ENCODE measurements at regions not wholly inside any gene's neighbourhood (a gene's known extent, or its start where the extent isn't known, plus 50 kb on each side); places are given as distances from the start of the nearest gene placed in this dataset.

GRCh38 chr7:153920126-153920525, 132.1 kb upstream of the DPP6 start:
- WGBS (ENCODE audit: insufficient coverage), result 91% methylated on average over 3 of the region's 5 CpGs
- DNase-seq (no peak), ATAC-seq (replicated peaks in 1 of 4) (no peak)
- no peaks in the 10 kb centered on the region for H3K36me3 Mint-ChIP-seq
- H3K27me3 Mint-ChIP-seq, result no peaks in the 10 kb centered on the region
- H3K36me3 ChIP-seq (ENCODE audit: control insufficient read depth in 2 of 2, extremely low read depth in 1 of 2, insufficient read depth in 1 of 2, low read length in 1 of 2), result no peaks in the 10 kb centered on the region
- no peak overlapping the region for H3K4me3 Mint-ChIP-seq
- no peak overlapping the region for H3K27ac Mint-ChIP-seq
- no peaks in the 10 kb centered on the region for H3K4me1 Mint-ChIP-seq
- H3K27me3 ChIP-seq (replicated peaks in 1 of 2; ENCODE audit: control insufficient read depth in 2 of 2, extremely low read depth in 1 of 2, insufficient read depth in 2 of 2, low read length in 1 of 2), result no peaks in the 10 kb centered on the region
- H3K9me3 Mint-ChIP-seq, result peaks cover 0 to 8% (median 7%) of the 10 kb centered on the region in 3 donors
- no peak overlapping the region for H3K27ac ChIP-seq (ENCODE audit: low read length)
- ChIA-PET CTCF (interaction anchor here in 1 of 2 donors (0.6 kb wide), 1 partner anchor 994 kb away, joined by 4 read pairs; no protein-coding TSS in a partner anchor), POLR2A (no interaction called here)
- H3K9me3 ChIP-seq, result no peaks in the 10 kb centered on the region
- no peaks in the 10 kb centered on the region for H3K4me1 ChIP-seq (ENCODE audit: control insufficient read depth in 1 of 2, extremely low read depth in 1 of 2, insufficient read depth in 2 of 2, low read length in 2 of 2)
- H3K4me3 ChIP-seq (ENCODE audit: control insufficient read depth in 1 of 2, extremely low read depth in 1 of 2, low read length in 1 of 2), result no peak overlapping the region

GRCh38 chr7:153920897-153921296, 131.3 kb upstream of the DPP6 start:
- no peaks in the 10 kb centered on the region for H3K4me1 ChIP-seq (ENCODE audit: control insufficient read depth in 1 of 2, extremely low read depth in 1 of 2, insufficient read depth in 2 of 2, low read length in 2 of 2)
- H3K27ac ChIP-seq (ENCODE audit: low read length), result no peak overlapping the region
- 63% methylated on average over 1 of the region's 5 CpGs for WGBS (ENCODE audit: insufficient coverage)
- no peak for DNase-seq
- no peak overlapping the region for H3K4me3 ChIP-seq (ENCODE audit: control insufficient read depth in 1 of 2, extremely low read depth in 1 of 2, low read length in 1 of 2)
- H3K36me3 ChIP-seq (ENCODE audit: control insufficient read depth in 2 of 2, extremely low read depth in 1 of 2, insufficient read depth in 1 of 2, low read length in 1 of 2), result no peaks in the 10 kb centered on the region
- Mint-ChIP-seq H3K27me3 (no peaks in the 10 kb centered on the region), H3K4me3 (no peak overlapping the region), H3K9me3 (peaks cover under 1 to 10% (median 8%) of the 10 kb centered on the region in 3 donors), H3K4me1 (no peaks in the 10 kb centered on the region), H3K36me3 (no peaks in the 10 kb centered on the region), H3K27ac (no peak overlapping the region)
- ChIA-PET CTCF (no interaction called here), POLR2A (no interaction called here)
- no peak for ATAC-seq (replicated peaks in 1 of 4)
- H3K9me3 ChIP-seq, result no peaks in the 10 kb centered on the region
- H3K27me3 ChIP-seq (replicated peaks in 1 of 2; ENCODE audit: control insufficient read depth in 2 of 2, extremely low read depth in 1 of 2, insufficient read depth in 2 of 2, low read length in 1 of 2), result no peaks in the 10 kb centered on the region

DNA sequence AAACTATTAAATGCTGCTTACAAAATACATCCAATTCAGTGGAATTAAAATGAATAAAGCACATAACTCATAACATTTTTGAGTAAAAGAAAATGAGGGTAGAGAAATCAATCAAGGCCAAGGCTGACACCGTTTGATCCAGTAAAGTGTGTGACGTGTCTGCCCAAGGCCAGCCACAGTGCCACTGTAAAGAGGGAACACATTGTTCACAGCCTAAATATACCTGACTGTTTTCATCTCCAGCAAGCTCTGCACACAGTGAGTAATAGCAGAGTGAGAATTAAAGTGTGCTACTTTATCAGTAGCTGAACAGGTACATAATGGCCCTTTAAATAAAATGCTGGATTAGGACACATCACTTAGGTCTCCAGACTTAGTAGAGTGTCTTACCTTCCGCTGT, 130.8 kb upstream of the DPP6 start:
- Mint-ChIP-seq H3K9me3 (peaks cover 6 to 14% (median 8%) of the 10 kb centered on the region in 3 donors), H3K27ac (no peak overlapping the region), H3K27me3 (no peaks in the 10 kb centered on the region), H3K4me3 (no peak overlapping the region), H3K4me1 (no peaks in the 10 kb centered on the region), H3K36me3 (no peaks in the 10 kb centered on the region)
- no peaks in the 10 kb centered on the region for H3K9me3 ChIP-seq
- no peak overlapping the region for H3K27ac ChIP-seq (ENCODE audit: low read length)
- no peaks in the 10 kb centered on the region for H3K4me1 ChIP-seq (ENCODE audit: control insufficient read depth in 1 of 2, extremely low read depth in 1 of 2, insufficient read depth in 2 of 2, low read length in 2 of 2)
- POLR2A ChIA-PET, result no interaction called here
- ATAC-seq (replicated peaks in 1 of 4) (no peak), DNase-seq (no peak)
- H3K4me3 ChIP-seq (ENCODE audit: control insufficient read depth in 1 of 2, extremely low read depth in 1 of 2, low read length in 1 of 2), result no peak overlapping the region
- WGBS (ENCODE audit: insufficient coverage), result 100% methylated on average over 1 of the region's 3 CpGs
- CTCF ChIA-PET, result no interaction called here
- H3K27me3 ChIP-seq (replicated peaks in 1 of 2; ENCODE audit: control insufficient read depth in 2 of 2, extremely low read depth in 1 of 2, insufficient read depth in 2 of 2, low read length in 1 of 2), result no peaks in the 10 kb centered on the region
- H3K36me3 ChIP-seq (ENCODE audit: control insufficient read depth in 2 of 2, extremely low read depth in 1 of 2, insufficient read depth in 1 of 2, low read length in 1 of 2), result no peaks in the 10 kb centered on the region

- no peaks in the 10 kb centered on the region for H3K36me3 Mint-ChIP-seq
- no peak overlapping the region for H3K4me3 Mint-ChIP-seq
- Histone ChIP-seq H3K9me3 (no peaks in the 10 kb centered on the region), H3K4me1 (ENCODE audit: control insufficient read depth in 1 of 2, extremely low read depth in 1 of 2, insufficient read depth in 2 of 2, low read length in 2 of 2) (no peaks in the 10 kb centered on the region), H3K27me3 (replicated peaks in 1 of 2; ENCODE audit: control insufficient read depth in 2 of 2, extremely low read depth in 1 of 2, insufficient read depth in 2 of 2, low read length in 1 of 2) (peaks cover 0 to 5% of the 10 kb centered on the region in 2 experiments), H3K27ac (ENCODE audit: low read length) (no peak overlapping the region), H3K36me3 (ENCODE audit: control insufficient read depth in 2 of 2, extremely low read depth in 1 of 2, insufficient read depth in 1 of 2, low read length in 1 of 2) (no peaks in the 10 kb centered on the region), H3K4me3 (ENCODE audit: control insufficient read depth in 1 of 2, extremely low read depth in 1 of 2, low read length in 1 of 2) (no peak overlapping the region)
- CTCF ChIA-PET, result no interaction called here
- ATAC-seq (replicated peaks in 1 of 4) (no peak), DNase-seq (no peak)
- no peaks in the 10 kb centered on the region for H3K27me3 Mint-ChIP-seq
- H3K4me1 Mint-ChIP-seq, result no peaks in the 10 kb centered on the region
- H3K27ac Mint-ChIP-seq, result no peak overlapping the region
- WGBS (ENCODE audit: insufficient coverage), result no CpG with 5 or more reads among the region's 2 CpGs
- H3K9me3 Mint-ChIP-seq, result peaks cover 5 to 32% (median 13%) of the 10 kb centered on the region in 3 donors
- POLR2A ChIA-PET, result no interaction called here
Measured at GRCh38 chr7:153930696-153931095, 121.5 kb upstream of the DPP6 start.

DNA sequence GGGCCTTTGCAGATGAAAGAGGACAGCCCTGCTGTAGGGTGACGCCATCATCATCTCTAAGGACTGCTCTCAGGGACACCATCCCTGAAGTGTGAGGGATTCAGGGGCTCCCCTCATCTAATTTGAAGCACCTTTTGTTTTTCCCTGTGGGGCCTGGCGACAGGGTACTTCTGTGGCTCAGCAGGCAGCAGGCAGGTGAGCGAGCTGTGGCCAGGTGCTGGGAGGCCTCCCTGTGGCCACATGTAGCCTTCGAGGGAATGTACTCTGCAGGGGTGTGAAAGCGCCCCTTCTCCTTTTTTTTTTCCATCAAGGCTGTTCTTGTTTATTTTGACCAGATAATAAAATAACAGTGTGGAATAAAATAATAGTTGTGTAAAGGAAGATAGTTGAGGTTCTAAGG, 118.2 kb upstream of the DPP6 start:
- H3K9me3 Mint-ChIP-seq, result peaks cover 4 to 20% (median 8%) of the 10 kb centered on the region in 3 donors
- POLR2A ChIA-PET, result no interaction called here
- H3K27ac Mint-ChIP-seq, result no peak overlapping the region
- H3K4me1 ChIP-seq (ENCODE audit: control insufficient read depth in 1 of 2, extremely low read depth in 1 of 2, insufficient read depth in 2 of 2, low read length in 2 of 2), result no peaks in the 10 kb centered on the region
- no peak overlapping the region for H3K4me3 ChIP-seq (ENCODE audit: control insufficient read depth in 1 of 2, extremely low read depth in 1 of 2, low read length in 1 of 2)
- H3K9me3 ChIP-seq, result no peaks in the 10 kb centered on the region
- H3K36me3 ChIP-seq (ENCODE audit: control insufficient read depth in 2 of 2, extremely low read depth in 1 of 2, insufficient read depth in 1 of 2, low read length in 1 of 2), result no peaks in the 10 kb centered on the region
- H3K36me3 Mint-ChIP-seq, result no peaks in the 10 kb centered on the region
- no peaks in the 10 kb centered on the region for H3K27me3 Mint-ChIP-seq
- H3K27me3 ChIP-seq (replicated peaks in 1 of 2; ENCODE audit: control insufficient read depth in 2 of 2, extremely low read depth in 1 of 2, insufficient read depth in 2 of 2, low read length in 1 of 2), result peaks cover 0 to 5% of the 10 kb centered on the region in 2 experiments
- CTCF ChIA-PET, result no interaction called here
- no peaks in the 10 kb centered on the region for H3K4me1 Mint-ChIP-seq
- no peak for DNase-seq
- no peak for ATAC-seq (replicated peaks in 1 of 4)
- H3K27ac ChIP-seq (ENCODE audit: low read length), result no peak overlapping the region
- WGBS (ENCODE audit: insufficient coverage), result 83% methylated on average over 3 of the region's 5 CpGs
- H3K4me3 Mint-ChIP-seq, result no peak overlapping the region

GRCh38 chr7:153934629-153935028, 117.6 kb upstream of the DPP6 start:
- Mint-ChIP-seq H3K36me3 (no peaks in the 10 kb centered on the region), H3K27me3 (no peaks in the 10 kb centered on the region), H3K9me3 (peaks cover 0 to 17% (median 6%) of the 10 kb centered on the region in 3 donors), H3K4me1 (no peaks in the 10 kb centered on the region), H3K27ac (no peak overlapping the region), H3K4me3 (no peak overlapping the region)
- H3K27me3 ChIP-seq (replicated peaks in 1 of 2; ENCODE audit: control insufficient read depth in 2 of 2, extremely low read depth in 1 of 2, insufficient read depth in 2 of 2, low read length in 1 of 2), result peaks cover 0 to 5% of the 10 kb centered on the region in 2 experiments
- no peak overlapping the region for H3K27ac ChIP-seq (ENCODE audit: low read length)
- no peaks in the 10 kb centered on the region for H3K4me1 ChIP-seq (ENCODE audit: control insufficient read depth in 1 of 2, extremely low read depth in 1 of 2, insufficient read depth in 2 of 2, low read length in 2 of 2)
- ChIA-PET CTCF (no interaction called here), POLR2A (no interaction called here)
- DNase-seq (no peak), ATAC-seq (replicated peaks in 1 of 4) (no peak)
- 48% methylated on average over 8 of the region's 10 CpGs for WGBS (ENCODE audit: insufficient coverage)
- H3K9me3 ChIP-seq, result no peaks in the 10 kb centered on the region
- no peak overlapping the region for H3K4me3 ChIP-seq (ENCODE audit: control insufficient read depth in 1 of 2, extremely low read depth in 1 of 2, low read length in 1 of 2)
- H3K36me3 ChIP-seq (ENCODE audit: control insufficient read depth in 2 of 2, extremely low read depth in 1 of 2, insufficient read depth in 1 of 2, low read length in 1 of 2), result no peaks in the 10 kb centered on the region

GRCh38 chr7:153935095-153935494, 117.1 kb upstream of the DPP6 start:
- 90% methylated on average over 9 of the region's 13 CpGs for WGBS (ENCODE audit: insufficient coverage)
- no peak overlapping the region for H3K4me3 Mint-ChIP-seq
- CTCF ChIA-PET, result no interaction called here

More at GRCh38 chr7:153935095-153935494, 117.1 kb upstream of the DPP6 start:
- Mint-ChIP-seq H3K27me3 (no peaks in the 10 kb centered on the region), H3K9me3 (peaks cover 0 to 17% (median 6%) of the 10 kb centered on the region in 3 donors), H3K27ac (no peak overlapping the region), H3K36me3 (no peaks in the 10 kb centered on the region), H3K4me1 (no peaks in the 10 kb centered on the region)
- Histone ChIP-seq H3K9me3 (no peaks in the 10 kb centered on the region), H3K36me3 (ENCODE audit: control insufficient read depth in 2 of 2, extremely low read depth in 1 of 2, insufficient read depth in 1 of 2, low read length in 1 of 2) (no peaks in the 10 kb centered on the region), H3K27me3 (replicated peaks in 1 of 2; ENCODE audit: control insufficient read depth in 2 of 2, extremely low read depth in 1 of 2, insufficient read depth in 2 of 2, low read length in 1 of 2) (peaks cover 0 to 5% of the 10 kb centered on the region in 2 experiments), H3K4me3 (ENCODE audit: control insufficient read depth in 1 of 2, extremely low read depth in 1 of 2, low read length in 1 of 2) (no peak overlapping the region), H3K4me1 (ENCODE audit: control insufficient read depth in 1 of 2, extremely low read depth in 1 of 2, insufficient read depth in 2 of 2, low read length in 2 of 2) (no peaks in the 10 kb centered on the region), H3K27ac (ENCODE audit: low read length) (no peak overlapping the region)
- POLR2A ChIA-PET, result no interaction called here
- ATAC-seq (replicated peaks in 1 of 4) (no peak), DNase-seq (no peak)

Data from T-cell (primary cell).